Right ventricle myocardium superior (tissue), 1 donor: ENCODE measurements at regions not wholly inside any gene's neighbourhood (a gene's known extent, or its start where the extent isn't known, plus 50 kb on each side); places are given as distances from the start of the nearest gene placed in this dataset.
"Not testable (repeated sequence)": the region's sequence is repeated elsewhere in the genome, so short reads cannot be mapped to it uniquely, and the experiment has no call there.

Experiments
- ATAC-seq: fragments of 200-7000 bp; cut with Tn5 transposase; one replicate; pipeline ENCODE4 v1.9.1; 2020; ENCODE audit warnings: mild to moderate bottlenecking; ENCODE audit not compliant: poor library complexity
- DNase-seq: peaks from one replicate; pipeline ENCODE4 v3.0.0-alpha.2; 2020
- intact Hi-C: fragments of 100-400 bp; cut with DNase I; formaldehyde crosslinking; loops from one replicate; pipeline ENCODE4 v1.11.2; 2022
- donor health status: DM: no; HTN: yes; CAD: no; lungs with severe emphysema.

DNA sequence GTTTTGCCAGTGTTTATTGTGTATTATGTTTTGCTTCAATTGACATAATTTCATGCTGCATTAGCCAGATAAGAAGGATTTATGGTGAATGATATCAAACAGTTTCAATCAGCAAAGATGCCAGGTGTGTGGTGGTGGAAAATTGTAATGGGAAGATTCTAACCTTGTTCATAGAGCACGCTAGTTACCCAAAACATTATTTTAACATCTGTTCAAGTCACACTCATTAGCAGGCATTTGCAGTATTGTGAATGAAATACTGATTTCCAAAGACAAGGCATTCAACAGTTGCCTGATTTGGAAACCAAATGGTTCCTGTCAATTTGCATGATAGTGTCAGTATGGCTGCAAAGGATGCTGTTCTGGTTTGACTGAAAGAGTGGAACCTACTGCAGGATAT is 129.7 kb downstream of the EPC1 start:
- no peak for ATAC-seq
- intact Hi-C loops: no loop called here
- DNase-seq: no peak

DNA sequence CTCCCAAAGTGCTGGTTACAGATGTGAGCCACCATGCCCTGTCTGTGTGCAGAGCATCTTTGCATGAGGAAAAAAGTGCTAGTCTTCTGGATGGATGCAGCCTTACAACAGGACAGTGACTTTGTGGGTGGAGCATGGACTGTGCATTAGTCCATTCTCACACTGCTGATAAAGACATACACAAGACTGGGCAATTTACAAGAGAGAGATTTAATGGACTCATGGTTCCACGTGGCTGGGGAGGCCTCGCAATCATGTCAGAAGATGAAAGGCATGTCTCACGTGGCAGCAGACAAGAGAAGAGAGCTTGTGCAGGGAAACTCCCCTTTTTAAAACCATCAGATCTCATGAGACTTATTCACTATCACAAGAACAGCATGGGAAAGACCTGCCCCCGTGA is 133.1 kb downstream of the EPC1 start:
- DNase-seq, intact Hi-C loops, ATAC-seq: not testable (repeated sequence)

DNA sequence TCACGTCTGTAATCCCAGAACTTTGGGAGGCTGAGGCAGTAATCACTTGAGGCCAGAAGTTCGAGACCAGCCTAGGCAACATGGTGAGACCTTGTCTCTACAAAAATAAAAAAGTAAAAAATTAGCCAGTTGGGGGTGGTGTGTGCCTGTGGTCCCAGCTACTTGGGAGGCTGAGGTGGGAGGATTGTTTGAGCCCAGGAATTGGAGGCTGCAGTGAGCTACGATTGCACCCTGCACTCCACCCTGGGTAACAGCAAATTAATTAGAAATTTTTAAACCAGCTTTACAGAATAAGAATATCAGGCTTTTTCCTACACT is 136.0 kb downstream of the EPC1 start:
- no peak for ATAC-seq
- intact Hi-C loops: no loop called here
- DNase-seq: no peak

DNA sequence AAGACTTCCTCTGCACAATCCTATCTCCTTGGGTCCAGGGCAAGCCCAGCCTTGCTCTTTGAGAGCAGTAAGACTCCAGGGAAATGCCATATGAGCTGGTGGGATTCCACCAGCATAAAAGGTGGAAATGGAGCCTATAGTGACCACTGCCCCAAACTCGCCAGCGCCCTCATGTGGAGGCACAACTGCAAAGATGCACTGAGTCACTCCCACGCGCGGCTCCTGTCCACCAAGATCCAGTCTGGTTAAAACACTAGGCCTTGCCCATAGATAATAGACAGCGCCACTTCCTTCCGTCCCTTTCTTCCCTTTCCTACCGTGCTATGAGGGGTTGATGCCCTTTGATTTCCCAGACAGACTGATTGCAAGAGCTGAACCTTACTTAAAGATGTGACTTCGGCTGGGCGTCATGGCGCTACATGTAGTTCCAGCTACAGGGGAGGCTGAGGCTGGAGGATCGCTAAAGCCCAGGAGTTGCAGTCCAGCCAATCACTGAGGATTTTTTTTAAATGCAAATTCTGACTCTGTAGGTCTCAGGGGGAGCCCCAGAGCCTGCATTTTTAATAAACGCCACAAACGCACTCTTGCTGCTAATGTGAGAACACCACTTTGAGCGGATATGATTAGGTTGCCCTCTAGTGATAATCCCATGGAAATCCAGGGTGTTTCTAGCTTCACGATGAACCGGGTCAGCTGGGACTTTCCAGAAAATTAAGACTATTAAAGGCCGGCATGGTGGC is 136.5 kb downstream of the EPC1 start:
- intact Hi-C loops: no loop called here
- peak; percentile 68 for ATAC-seq
- DNase-seq: no peak

DNA sequence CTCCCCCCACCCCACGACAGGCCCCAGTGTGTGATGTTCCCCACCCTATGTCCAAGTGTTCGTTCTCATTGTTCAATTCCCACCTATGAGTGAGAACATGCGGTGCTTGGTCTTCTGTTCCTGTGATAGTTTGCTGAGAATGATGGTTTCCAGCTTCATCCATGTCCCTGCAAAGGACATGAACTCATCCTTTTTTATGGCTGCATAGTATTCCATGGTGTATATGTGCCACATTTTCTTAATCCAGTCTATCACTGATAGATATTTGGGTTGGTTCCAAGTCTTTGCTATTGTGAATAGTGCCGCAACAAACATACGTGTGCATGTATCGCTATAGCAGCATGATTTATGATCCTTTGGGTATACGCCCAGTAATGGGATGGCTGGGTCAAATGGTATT is 139.0 kb downstream of the EPC1 start:
- ATAC-seq, intact Hi-C loops: not testable (repeated sequence)

DNA sequence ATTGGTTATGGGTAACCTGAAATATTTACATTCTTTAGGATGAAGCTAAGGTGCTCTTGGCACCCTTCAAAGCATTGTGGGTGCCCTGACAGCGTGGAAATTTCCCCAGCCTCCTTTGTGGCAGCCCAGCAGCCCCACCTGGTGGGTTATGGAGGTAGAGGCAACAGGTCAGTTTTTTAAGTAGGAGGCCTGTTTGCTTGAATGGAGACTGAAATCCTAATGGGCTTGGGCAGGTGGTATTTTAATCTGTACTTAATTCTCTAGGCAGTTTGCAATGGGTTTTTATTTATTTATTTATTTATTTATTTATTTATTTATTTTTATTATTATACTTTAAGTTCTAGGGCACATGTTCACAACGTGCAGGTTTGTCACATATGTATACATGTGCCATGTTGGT is 139.4 kb downstream of the EPC1 start:
- ATAC-seq: peak; percentile 56
- intact Hi-C loops: no loop called here
- peak; percentile 42 for DNase-seq

More for the DNA sequence above, 139.0 kb downstream of the EPC1 start:
- DNase-seq: not testable (repeated sequence)

DNA sequence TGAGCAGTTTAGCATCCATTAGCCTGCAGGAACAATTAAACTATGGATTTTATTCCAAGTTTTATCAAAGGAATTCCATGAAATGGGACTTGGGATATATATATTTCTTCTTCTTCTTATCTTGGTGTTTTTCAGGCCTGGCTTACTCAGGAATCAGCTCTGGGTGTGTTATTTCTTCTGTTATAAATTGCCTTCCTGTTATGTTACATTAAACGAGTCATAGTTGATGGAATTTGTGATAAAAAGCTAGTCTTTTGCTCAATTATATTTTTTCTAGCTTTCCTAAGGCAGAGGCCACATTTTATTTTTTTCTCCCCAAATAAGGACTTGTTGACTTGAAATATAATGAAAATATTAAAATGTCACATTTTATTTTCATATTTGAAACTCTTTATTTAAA is 141.3 kb downstream of the EPC1 start:
- intact Hi-C loops: no loop called here
- DNase-seq: no peak
- no peak for ATAC-seq

DNA sequence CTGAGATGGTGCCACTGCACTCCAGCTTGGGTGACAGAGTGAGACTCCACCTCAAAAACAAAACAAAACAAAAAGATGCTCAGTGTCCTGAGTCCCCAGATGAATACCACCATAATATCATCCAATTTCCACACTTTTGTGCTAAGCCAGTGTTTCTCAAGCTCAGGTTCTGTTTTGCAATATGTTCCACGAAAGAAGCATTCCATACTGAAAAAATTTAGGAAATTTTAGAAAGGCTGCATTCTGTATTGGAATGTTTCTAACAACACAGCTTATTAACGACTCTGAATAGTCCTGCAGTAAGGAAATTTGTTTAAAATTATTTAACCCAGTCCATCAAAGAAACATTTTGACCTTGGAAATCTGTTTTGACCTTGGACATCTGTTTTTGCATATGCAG is 142.4 kb downstream of the EPC1 start:
- intact Hi-C loops: no loop called here
- ATAC-seq: no peak

DNA sequence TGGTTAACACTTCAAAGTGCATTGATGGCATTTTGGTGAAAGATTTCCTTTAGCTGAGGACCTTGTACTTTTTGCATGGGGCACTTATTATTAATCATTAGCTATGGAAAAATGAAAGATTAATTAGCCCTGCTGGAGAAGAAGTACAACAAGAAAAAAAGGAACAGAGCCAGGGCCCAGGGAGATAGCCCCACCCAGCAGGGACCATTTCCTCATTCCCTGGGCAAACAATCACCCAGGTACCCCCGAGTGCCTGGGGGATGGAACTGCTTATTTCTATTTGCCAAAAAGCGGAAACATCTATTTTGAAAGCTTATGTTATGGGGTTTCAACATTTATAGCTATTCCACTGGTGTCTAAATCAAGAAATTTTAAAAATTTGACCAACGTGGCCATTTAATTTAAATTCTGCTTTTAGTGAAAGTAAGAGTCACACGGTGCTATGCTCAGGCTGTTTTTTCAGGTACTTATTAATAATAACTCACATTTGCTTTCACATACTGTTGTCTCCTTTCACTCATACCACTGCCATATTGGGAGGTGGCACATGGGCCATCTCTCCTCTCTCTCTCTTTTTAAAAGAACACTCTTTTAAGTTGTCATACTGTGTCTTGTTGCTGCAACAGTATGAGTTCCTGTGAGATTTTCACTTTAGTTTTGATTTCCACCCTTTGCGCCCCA is 143.6 kb upstream of the KIF5B start:
- intact Hi-C loops: loop anchor here (10.0 kb wide), 1 partner anchor 165 kb away; no protein-coding TSS in a partner anchor
- ATAC-seq: no peak
- no peak for DNase-seq

More for the DNA sequence above, 142.4 kb downstream of the EPC1 start:
- no peak for DNase-seq

DNA sequence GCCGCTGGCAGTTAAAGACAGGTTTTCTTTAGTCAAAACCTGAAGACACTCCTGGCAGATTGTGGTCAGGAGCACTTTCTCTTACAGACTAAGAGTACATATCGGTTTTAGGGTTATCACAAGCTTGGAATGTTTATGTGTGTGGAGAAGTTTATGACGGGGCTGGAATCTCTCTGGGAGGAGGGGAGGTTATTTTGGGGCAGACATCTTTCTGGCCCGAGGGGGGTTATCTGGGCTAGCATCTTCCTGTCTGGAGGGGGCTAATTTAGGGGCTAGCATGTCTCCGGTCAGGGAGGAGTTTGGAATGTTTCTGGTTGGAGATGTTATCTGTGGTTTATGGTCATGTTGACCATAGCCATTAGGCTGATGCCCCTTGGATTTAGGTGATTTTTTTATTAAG is 141.2 kb upstream of the KIF5B start:
- no peak for ATAC-seq
- intact Hi-C loops: loop anchor here (10.0 kb wide), 1 partner anchor 167 kb away; no protein-coding TSS in a partner anchor

DNA sequence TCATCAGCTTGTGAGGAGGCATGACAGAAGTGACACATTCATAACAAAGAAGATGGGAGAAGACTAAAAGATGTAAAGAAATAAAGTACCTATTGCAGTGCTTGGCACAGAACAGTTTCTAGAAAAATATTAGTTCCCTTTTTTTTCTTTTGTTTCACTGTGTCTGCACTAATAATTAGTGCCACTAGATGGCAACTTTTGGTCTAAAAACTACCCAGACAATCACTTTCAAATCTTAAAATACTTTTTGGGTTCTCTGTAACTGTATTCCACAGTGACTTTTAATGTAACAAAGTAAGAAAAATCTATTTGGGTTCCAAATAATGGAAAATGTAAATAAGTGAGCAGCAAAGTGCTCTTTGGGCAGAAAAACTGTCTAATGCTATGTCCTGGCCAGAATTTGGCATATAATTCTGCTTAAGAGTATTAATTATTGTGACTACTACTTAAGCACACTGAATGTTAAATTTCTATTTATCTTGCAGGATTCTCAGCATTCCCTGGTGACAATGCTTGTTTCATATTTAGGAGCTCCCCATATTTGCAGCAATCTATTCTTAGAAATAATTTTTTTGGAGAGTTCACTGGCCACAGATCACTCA is 134.8 kb upstream of the KIF5B start:
- intact Hi-C loops: loop anchor here (10.0 kb wide), 1 partner anchor 174 kb away; no protein-coding TSS in a partner anchor
- ATAC-seq (no peak), DNase-seq (no peak)

More for the DNA sequence above, 141.2 kb upstream of the KIF5B start:
- no peak for DNase-seq

DNA sequence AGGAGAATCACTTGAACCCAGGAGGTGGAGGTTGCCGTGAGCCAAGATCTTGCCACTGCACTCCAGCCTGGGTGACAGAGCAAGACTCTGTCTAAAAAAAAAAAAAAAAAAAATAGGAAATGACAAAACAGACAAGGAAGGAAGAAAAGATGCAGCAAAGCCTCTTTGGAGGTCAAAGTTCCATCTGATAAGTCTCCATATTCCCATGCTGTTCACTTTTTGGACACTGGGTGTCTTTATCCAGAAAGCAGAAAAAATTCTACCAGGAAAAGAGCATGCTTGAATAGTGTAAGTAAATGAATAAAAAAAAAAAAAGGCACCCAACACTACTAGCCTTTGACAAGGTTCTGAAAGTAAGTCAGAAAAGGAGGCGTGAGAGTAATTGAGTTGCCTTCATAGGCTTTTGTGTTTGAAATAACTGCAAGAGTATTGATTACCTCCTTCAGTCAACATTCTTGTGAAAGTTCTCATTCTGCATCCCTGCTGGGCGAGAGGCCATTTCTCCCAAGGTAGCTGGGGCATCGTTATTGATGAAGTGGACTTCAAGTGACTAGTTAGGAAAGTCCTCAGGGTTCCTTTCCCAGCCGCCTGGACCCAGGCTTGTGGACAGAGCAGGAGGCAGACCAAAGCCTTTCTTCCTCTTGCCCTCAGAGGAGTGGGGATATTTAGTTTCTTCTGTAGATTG is 133.3 kb upstream of the KIF5B start:
- intact Hi-C loops: loop anchor here (10.0 kb wide), 1 partner anchor 175 kb away; no protein-coding TSS in a partner anchor
- ATAC-seq (no peak), DNase-seq (no peak)

DNA sequence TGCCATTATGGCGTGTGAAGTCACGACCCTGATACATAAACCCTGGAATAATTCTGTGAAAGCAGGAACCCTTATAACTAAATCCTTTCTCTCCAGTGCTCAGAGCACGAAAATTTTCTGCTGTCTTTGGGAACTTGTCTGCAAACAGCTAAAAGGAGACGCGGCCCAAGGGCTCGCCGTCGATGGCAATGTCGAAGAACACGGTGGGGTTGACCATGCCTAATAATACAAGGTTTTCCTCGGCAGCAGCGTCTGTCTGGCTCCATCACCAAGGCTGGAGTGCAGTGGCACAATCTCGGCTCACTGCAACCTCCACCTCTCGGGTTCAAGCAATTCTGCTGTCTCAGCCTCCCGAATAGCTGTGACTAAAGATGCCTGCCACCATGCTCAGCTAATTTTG is 132.4 kb upstream of the KIF5B start:
- intact Hi-C loops, ATAC-seq: not testable (repeated sequence)

DNA sequence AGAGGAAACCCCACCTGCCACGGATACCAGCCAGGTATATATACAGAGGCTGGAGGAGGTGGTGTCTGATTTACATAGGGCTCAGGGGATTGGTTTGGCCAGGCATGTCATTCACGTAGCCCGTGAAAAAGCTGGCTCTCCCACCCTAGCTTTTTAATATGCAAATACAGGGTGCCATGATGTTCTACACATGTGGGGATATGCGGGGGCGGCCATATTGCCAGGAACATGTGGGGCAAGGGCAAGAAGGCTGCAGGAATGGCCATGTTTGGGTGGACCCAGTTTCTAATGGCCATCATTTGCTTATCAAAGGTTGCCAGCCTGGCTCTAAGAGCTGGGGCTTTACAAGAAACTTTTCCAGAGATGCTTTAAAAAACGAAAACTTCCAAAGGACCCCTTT is 131.5 kb upstream of the KIF5B start:
- intact Hi-C loops: no loop called here
- ATAC-seq (no peak), DNase-seq (no peak)

More for the DNA sequence above, 132.4 kb upstream of the KIF5B start:
- not testable (repeated sequence) for DNase-seq

DNA sequence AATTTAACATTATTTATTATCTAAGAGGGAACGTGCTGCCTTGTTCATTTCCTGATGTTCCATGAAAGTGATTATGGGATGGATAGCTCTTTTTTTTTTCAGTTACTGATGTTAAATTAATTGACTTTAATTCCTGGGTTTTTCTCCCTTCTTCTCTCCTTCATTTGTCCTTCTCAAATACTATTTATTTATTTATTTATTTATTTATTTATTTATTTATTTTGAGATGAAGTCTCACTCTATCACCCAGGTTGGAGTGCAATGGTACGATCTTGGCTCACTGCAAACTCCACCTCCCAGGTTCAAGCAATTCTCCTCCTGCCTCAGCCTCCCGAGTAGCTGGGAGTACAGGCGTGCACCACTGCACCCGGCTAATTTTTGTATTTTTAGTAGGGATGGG is 127.4 kb upstream of the KIF5B start:
- intact Hi-C loops, ATAC-seq, DNase-seq: not testable (repeated sequence)

DNA sequence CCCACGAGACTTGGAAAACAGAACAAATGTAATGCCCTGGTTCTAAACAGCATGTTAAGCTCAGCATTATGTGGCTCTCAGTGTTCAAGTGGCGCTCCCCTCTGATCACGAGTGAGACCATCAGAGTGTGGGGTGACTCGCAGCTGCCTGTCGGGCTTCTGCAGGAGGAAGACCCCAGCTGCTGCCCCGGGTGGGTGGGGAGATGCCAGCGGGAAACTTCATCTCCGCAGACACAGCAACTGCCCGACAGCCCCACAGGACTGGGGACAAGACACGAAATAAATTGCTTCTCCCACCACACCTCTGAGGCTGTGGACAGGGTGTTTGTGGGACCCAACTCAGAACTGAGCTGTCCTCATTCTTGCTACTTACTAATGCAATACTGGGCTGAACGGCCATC is 126.3 kb upstream of the KIF5B start:
- DNase-seq (no peak), ATAC-seq (no peak)
- intact Hi-C loops: no loop called here

DNA sequence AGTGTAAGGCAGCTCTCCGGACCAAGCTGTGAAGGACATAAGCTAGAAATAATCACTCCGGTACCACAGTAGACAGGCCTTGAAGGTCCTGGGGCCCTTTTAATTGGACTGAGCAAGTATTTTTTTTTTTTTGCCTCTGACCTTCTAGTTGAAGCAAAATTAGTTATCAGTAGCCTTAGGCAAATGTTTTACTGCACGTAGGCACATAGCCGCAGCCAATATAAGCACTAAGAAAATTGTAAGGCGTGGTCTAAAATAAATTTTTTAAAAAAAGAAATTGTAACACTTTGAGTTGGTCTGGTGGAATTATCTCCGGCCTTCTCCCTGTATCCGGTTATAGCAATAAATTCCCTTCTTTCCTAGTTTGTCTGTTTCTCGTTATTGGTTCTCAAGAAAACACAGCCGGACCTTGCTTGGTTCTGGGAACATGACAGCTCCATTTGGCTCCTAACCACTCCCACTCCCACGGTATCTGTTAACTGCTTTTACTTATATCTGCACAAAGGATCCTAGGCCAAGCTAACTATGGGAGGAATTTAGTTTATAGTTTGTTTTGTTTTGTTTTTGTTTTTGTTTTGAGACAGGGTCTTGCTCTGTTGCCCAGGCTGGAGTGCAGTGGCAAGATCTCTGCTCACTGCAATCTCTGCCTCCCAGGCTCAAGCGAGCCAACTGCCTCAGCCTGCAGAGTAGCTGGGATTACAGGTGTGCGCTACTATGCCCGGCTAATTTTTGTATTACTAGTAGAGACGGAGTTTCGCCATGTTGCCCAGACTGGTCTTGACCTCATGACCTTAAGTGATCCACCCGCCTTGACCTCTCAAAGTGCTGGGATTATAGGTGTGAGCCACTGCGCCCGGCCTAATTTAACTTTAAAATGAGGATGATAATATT is 124.4 kb upstream of the KIF5B start:
- intact Hi-C loops: no loop called here
- ATAC-seq (no peak), DNase-seq (no peak)

DNA sequence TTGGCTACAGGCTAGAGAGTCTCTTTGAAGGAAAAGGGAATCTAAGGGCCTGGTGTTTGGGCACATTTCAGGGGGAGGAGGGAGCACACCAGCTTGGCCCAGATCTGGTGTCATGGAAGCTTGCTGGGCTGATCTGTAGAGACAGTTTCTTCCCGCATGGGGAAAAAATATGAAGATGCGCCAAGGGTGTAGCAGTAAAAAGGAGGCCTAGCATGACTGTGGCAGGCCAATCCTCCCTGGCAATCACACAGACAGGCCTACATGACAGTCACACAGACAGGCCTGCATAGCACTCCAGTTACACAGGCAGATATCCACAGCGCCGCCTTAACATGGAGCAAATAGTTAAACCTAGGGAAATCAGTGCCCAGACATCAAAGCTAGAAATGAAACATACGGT is 123.6 kb upstream of the KIF5B start:
- DNase-seq (no peak), ATAC-seq (no peak)
- intact Hi-C loops: no loop called here
